GM18858 (cell line): ENCODE measurements at regions not wholly inside any gene's neighbourhood (a gene's known extent, or its start where the extent isn't known, plus 50 kb on each side); places are given as distances from the start of the nearest gene placed in this dataset.
A peak's percentile ranks its signal among the peaks of the same experiment; 100 is the strongest.
"Not testable (repeated sequence)": the region's sequence is repeated elsewhere in the genome, so short reads cannot be mapped to it uniquely, and the experiment has no call there.

ENCODE experiments used
- ATAC-seq: cut with Tn5 transposase; IDR thresholded peaks from one replicate; pipeline ENCODE4 v1.9.1; 2021; ENCODE audit not compliant: unreplicated experiment

GRCh38 chr1:101532377-101532776, 295.6 kb downstream of the S1PR1 start:
- no peak for ATAC-seq

GRCh38 chr1:101540161-101540560, 303.3 kb downstream of the S1PR1 start:
- no peak for ATAC-seq

GRCh38 chr1:101546885-101547284, 310.1 kb downstream of the S1PR1 start:
- ATAC-seq, result no peak

GRCh38 chr1:101547357-101547756, 310.5 kb downstream of the S1PR1 start:
- no peak for ATAC-seq

GRCh38 chr1:101548376-101548775, 311.6 kb downstream of the S1PR1 start:
- ATAC-seq, result no peak

GRCh38 chr1:101550581-101550980, 313.8 kb downstream of the S1PR1 start:
- no peak for ATAC-seq

GRCh38 chr1:101566883-101567538, 330.2 kb downstream of the S1PR1 start:
- ATAC-seq, result no peak

GRCh38 chr1:101567582-101568189, 330.9 kb downstream of the S1PR1 start:
- peak; percentile 88 for ATAC-seq

GRCh38 chr1:101587741-101588140, 350.9 kb downstream of the S1PR1 start:
- ATAC-seq, result no peak

- ATAC-seq, result no peak
These were observed 351.9 kb downstream of the S1PR1 start for GRCh38 chr1:101588677-101589076.

- ATAC-seq, result no peak
These were observed 356.0 kb downstream of the S1PR1 start for GRCh38 chr1:101592845-101593244.

GRCh38 chr1:101595881-101596374, 359.1 kb downstream of the S1PR1 start:
- ATAC-seq, result no peak

GRCh38 chr1:101600615-101601014, 363.8 kb downstream of the S1PR1 start:
- not testable (repeated sequence) for ATAC-seq

GRCh38 chr1:101603726-101604125, 366.9 kb downstream of the S1PR1 start:
- no peak for ATAC-seq

- no peak for ATAC-seq
These were observed 369.1 kb downstream of the S1PR1 start for GRCh38 chr1:101605878-101606277.

- ATAC-seq, result no peak
These were observed 376.7 kb downstream of the S1PR1 start for GRCh38 chr1:101613546-101613945.

- ATAC-seq, result no peak
These were observed 377.8 kb downstream of the OLFM3 start for GRCh38 chr1:101618900-101619299.

GRCh38 chr1:101632548-101633272, 364.0 kb downstream of the OLFM3 start:
- no peak for ATAC-seq

GRCh38 chr1:101645810-101646209, 350.9 kb downstream of the OLFM3 start:
- ATAC-seq, result no peak

- no peak for ATAC-seq
These were observed 344.2 kb downstream of the OLFM3 start for GRCh38 chr1:101652484-101652883.

GRCh38 chr1:101653482-101653946, 343.2 kb downstream of the OLFM3 start:
- ATAC-seq, result no peak

- no peak for ATAC-seq
These were observed 332.0 kb downstream of the OLFM3 start for GRCh38 chr1:101664726-101665125.
